ENCODE measurements at regions not wholly inside any gene's neighbourhood (a gene's known extent, or its start where the extent isn't known, plus 50 kb on each side); places are given as distances from the start of the nearest gene placed in this dataset.

DNA sequence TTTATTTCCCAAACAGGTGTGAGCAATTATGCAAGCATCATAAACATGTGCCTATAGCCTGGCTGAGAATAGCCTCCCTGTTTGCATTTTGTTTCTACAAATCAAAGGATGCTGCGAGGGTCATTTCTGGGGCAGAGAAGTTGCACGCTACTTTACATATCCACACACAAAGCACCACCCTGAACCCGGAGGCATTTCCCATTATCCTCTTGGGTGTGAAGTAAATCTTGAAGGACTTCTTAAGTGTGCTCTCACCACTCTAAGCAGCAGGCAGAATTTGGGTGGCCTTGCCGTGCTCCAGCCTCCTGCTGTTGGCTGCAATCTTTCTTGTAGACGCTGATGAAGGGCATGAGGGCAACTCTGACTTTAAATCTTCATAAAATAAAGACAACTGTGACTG, 124.0 kb upstream of the TLE4 start:
- H3K9me3 Mint-ChIP-seq (ENCODE audit: unreplicated experiment), result no peaks in the 10 kb centered on the region
- H3K27me3 Mint-ChIP-seq (ENCODE audit: unreplicated experiment), result no peaks in the 10 kb centered on the region
- TF ChIP-seq, protein P1, sequence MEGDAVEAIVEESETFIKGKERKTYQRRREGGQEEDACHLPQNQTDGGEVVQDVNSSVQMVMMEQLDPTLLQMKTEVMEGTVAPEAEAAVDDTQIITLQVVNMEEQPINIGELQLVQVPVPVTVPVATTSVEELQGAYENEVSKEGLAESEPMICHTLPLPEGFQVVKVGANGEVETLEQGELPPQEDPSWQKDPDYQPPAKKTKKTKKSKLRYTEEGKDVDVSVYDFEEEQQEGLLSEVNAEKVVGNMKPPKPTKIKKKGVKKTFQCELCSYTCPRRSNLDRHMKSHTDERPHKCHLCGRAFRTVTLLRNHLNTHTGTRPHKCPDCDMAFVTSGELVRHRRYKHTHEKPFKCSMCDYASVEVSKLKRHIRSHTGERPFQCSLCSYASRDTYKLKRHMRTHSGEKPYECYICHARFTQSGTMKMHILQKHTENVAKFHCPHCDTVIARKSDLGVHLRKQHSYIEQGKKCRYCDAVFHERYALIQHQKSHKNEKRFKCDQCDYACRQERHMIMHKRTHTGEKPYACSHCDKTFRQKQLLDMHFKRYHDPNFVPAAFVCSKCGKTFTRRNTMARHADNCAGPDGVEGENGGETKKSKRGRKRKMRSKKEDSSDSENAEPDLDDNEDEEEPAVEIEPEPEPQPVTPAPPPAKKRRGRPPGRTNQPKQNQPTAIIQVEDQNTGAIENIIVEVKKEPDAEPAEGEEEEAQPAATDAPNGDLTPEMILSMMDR (IDR thresholded peaks at IDR 0.05; ENCODE audit: unreplicated experiment), result no peak
- H3K4me3 Mint-ChIP-seq (ENCODE audit: unreplicated experiment), result no peak overlapping the region
- DNase-seq (ENCODE audit: low spot score), result no peak
- H3K27ac Mint-ChIP-seq (ENCODE audit: unreplicated experiment), result no peak overlapping the region
- no peaks in the 10 kb centered on the region for H3K4me1 Mint-ChIP-seq (ENCODE audit: unreplicated experiment)
- no peaks in the 10 kb centered on the region for H3K36me3 Mint-ChIP-seq (ENCODE audit: low read depth, unreplicated experiment)

DNA sequence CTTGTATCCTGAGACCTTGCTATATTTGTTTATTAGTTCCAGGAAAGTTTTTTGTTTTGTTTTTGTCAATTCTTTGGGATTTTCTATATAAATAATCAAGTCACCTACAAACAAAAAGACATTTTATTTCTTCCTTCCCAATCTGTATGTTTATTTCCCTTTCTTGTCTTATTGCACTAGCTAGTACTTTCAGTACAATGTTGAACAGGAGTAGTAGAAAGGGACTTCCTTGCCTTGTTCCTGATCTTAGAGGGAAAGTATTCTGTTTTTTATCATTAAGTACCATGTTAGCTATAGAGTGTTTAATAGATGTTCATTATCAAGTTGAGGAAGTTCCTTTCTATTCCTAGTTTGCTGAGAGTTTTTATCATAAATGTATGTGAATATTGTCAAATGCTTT, 119.5 kb upstream of the TLE4 start:
- Mint-ChIP-seq H3K9me3 (ENCODE audit: unreplicated experiment) (no peaks in the 10 kb centered on the region), H3K27ac (ENCODE audit: unreplicated experiment) (no peak overlapping the region), H3K4me3 (ENCODE audit: unreplicated experiment) (no peak overlapping the region), H3K27me3 (ENCODE audit: unreplicated experiment) (no peaks in the 10 kb centered on the region), H3K4me1 (ENCODE audit: unreplicated experiment) (no peaks in the 10 kb centered on the region), H3K36me3 (ENCODE audit: low read depth, unreplicated experiment) (no peaks in the 10 kb centered on the region)
- no peak for DNase-seq (ENCODE audit: low spot score)
- TF ChIP-seq, protein P1 (IDR thresholded peaks at IDR 0.05; ENCODE audit: unreplicated experiment), result no peak

DNA sequence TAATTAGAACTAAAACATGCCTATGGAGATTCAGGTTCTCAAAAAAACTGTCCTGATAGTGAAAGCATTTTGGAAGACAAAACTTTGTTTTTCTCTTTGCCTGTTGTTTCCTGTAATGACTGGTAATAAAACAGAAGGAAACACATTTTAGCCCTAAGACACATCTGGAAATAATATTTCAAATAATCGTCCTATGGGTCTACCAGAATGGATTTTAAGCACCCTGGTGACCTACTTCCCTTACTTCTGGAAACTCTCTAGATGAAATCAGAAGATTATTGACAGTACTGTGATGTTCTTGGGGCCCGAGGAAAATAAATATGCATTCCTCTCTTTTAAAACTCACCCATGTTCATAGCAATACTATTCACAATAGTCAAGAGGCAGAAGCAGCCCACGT, 110.1 kb upstream of the TLE4 start:
- no peak for DNase-seq (ENCODE audit: low spot score)
- TF ChIP-seq, protein P1 (IDR thresholded peaks at IDR 0.05; ENCODE audit: unreplicated experiment), result no peak
- no peaks in the 10 kb centered on the region for H3K27me3 Mint-ChIP-seq (ENCODE audit: unreplicated experiment)
- no peaks in the 10 kb centered on the region for H3K9me3 Mint-ChIP-seq (ENCODE audit: unreplicated experiment)
- H3K4me1 Mint-ChIP-seq (ENCODE audit: unreplicated experiment), result peaks cover 16% of the 10 kb centered on the region
- H3K27ac Mint-ChIP-seq (ENCODE audit: unreplicated experiment), result no peak overlapping the region
- no peak overlapping the region for H3K4me3 Mint-ChIP-seq (ENCODE audit: unreplicated experiment)
- H3K36me3 Mint-ChIP-seq (ENCODE audit: low read depth, unreplicated experiment), result no peaks in the 10 kb centered on the region

DNA sequence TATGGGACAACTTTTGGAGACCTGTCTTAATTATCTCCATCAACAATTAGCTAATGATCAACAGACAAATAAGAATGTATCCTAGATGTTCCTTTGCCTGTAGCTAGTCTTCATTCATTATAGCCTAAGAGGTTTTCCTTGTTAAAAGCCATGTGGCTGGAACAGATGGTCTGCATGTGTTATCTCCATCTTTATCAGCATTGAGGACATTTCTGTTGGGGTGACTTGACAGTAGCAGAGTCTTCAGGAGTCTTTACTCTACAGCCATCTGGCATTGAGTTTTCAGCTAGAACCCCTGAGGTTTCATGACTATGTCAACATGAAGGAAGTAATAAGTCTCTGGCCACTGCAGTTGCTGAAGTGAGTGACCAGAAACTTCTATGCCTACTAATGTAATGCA, 106.6 kb upstream of the TLE4 start:
- TF ChIP-seq, protein P1 (IDR thresholded peaks at IDR 0.05; ENCODE audit: unreplicated experiment), result no peak
- peaks cover 34% of the 10 kb centered on the region for H3K4me1 Mint-ChIP-seq (ENCODE audit: unreplicated experiment)
- no peak overlapping the region for H3K27ac Mint-ChIP-seq (ENCODE audit: unreplicated experiment)
- no peaks in the 10 kb centered on the region for H3K36me3 Mint-ChIP-seq (ENCODE audit: low read depth, unreplicated experiment)
- no peaks in the 10 kb centered on the region for H3K27me3 Mint-ChIP-seq (ENCODE audit: unreplicated experiment)
- H3K9me3 Mint-ChIP-seq (ENCODE audit: unreplicated experiment), result no peaks in the 10 kb centered on the region
- no peak for DNase-seq (ENCODE audit: low spot score)
- no peak overlapping the region for H3K4me3 Mint-ChIP-seq (ENCODE audit: unreplicated experiment)

DNA sequence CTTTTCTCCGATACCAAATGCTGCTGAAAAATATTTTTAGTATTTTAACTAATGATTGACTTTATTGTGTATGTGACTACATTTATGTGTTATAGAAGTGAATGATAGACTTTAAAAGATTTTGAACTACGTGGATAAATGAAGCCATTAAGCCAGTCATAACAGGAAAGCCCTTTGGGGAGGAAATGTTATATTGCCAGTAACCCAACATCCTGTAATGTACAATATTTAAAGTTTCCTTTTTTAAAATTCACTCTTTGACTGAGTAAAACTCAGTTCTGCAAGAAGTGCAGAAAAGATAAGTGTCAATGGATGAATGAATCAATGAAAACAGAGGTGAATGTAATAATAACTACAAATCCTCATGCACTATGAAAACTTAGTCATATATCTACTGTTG, 102.6 kb upstream of the TLE4 start:
- no peak overlapping the region for H3K27ac Mint-ChIP-seq (ENCODE audit: unreplicated experiment)
- H3K4me3 Mint-ChIP-seq (ENCODE audit: unreplicated experiment), result no peak overlapping the region
- H3K4me1 Mint-ChIP-seq (ENCODE audit: unreplicated experiment), result peaks cover 44% of the 10 kb centered on the region
- no peaks in the 10 kb centered on the region for H3K27me3 Mint-ChIP-seq (ENCODE audit: unreplicated experiment)
- H3K36me3 Mint-ChIP-seq (ENCODE audit: low read depth, unreplicated experiment), result no peaks in the 10 kb centered on the region
- TF ChIP-seq, protein P1 (IDR thresholded peaks at IDR 0.05; ENCODE audit: unreplicated experiment), result no peak
- DNase-seq (ENCODE audit: low spot score), result no peak
- no peaks in the 10 kb centered on the region for H3K9me3 Mint-ChIP-seq (ENCODE audit: unreplicated experiment)
